ENCODE measurements at regions not wholly inside any gene's neighbourhood (a gene's known extent, or its start where the extent isn't known, plus 50 kb on each side); places are given as distances from the start of the nearest gene placed in this dataset.
"Not testable (repeated sequence)": the region's sequence is repeated elsewhere in the genome, so short reads cannot be mapped to it uniquely, and the experiment has no call there.

GRCh38 chr12:131659484-131659883, 51.4 kb upstream of the SFSWAP start:
- DNase-seq (ENCODE audit: low read depth): not testable (repeated sequence)

GRCh38 chr12:131659976-131660375, 50.9 kb upstream of the SFSWAP start:
- not testable (repeated sequence) for DNase-seq (ENCODE audit: low read depth)

GRCh38 chr12:131660401-131660800, 50.5 kb upstream of the SFSWAP start:
- not testable (repeated sequence) for DNase-seq (ENCODE audit: low read depth)
